H1 (cell line): ENCODE measurements at regions not wholly inside any gene's neighbourhood (a gene's known extent, or its start where the extent isn't known, plus 50 kb on each side); places are given as distances from the start of the nearest gene placed in this dataset.

Experiments used
- CTCF ChIA-PET: fragments of 300-600 bp; sonication (Branson Sonifier 250); formaldehyde crosslinking; loops from one replicate; lab custom pipeline; 2021; ENCODE audit not compliant: partially characterized antibody; lab: Charles Lee
- POLR2A ChIA-PET: fragments of 300-600 bp; sonication (Branson Sonifier 250); formaldehyde crosslinking; loops from one replicate; lab custom pipeline; 2021; ENCODE audit warnings: inconsistent platforms; ENCODE audit not compliant: partially characterized antibody; lab: Charles Lee
- DNase-seq, 2 experiments: peaks; one replicate each; pipeline versions ENCODE4 v3.0.0 to v3.0.0-alpha.2; 2010 to 2022; ENCODE audit warnings: low spot score in 2 of 2, low read depth in 1 of 2, mixed read lengths in 1 of 2
- FAIRE-seq: peaks from 2 replicates; lab custom pipeline; 2011; peaks lifted over from hg19 to GRCh38; lab: Jason Lieb, UNC
- H2AFZ ChIP-seq: 2 replicates; pipeline ENCODE4 v1.8.1; 2012; ENCODE audit warnings: low read length, inconsistent platforms
- H2AK5ac ChIP-seq: 2 replicates; pipeline ENCODE4 v1.6.1; 2013; ENCODE audit warnings: low read depth, low read length
- H2BK120ac ChIP-seq: replicated peaks from 2 replicates; pipeline ENCODE3; 2013; ENCODE audit warnings: low read depth, low read length, inconsistent platforms
- H2BK12ac ChIP-seq: 2 replicates; pipeline ENCODE4 v1.6.1; 2013; ENCODE audit warnings: low read depth, low read length
- H2BK15ac ChIP-seq: 2 replicates; pipeline ENCODE4 v1.6.1; 2013; ENCODE audit warnings: low read length
- H2BK20ac ChIP-seq: 2 replicates; pipeline ENCODE4 v1.6.1; 2013; ENCODE audit warnings: low read length
- H2BK5ac ChIP-seq: 2 replicates; pipeline ENCODE4 v1.6.1; 2013; ENCODE audit warnings: low read depth, low read length
- H3K14ac ChIP-seq: 2 replicates; pipeline ENCODE4 v1.6.1; 2013; ENCODE audit warnings: inconsistent platforms; ENCODE audit not compliant: insufficient read length
- H3K18ac ChIP-seq: 2 replicates; pipeline ENCODE4 v1.6.1; 2013; ENCODE audit warnings: low read length; ENCODE audit errors: extremely low read depth
- H3K23ac ChIP-seq: 2 replicates; pipeline ENCODE4 v1.6.1; 2013; ENCODE audit warnings: inconsistent platforms; ENCODE audit not compliant: insufficient read length
- H3K23me2 ChIP-seq: 2 replicates; pipeline ENCODE4 v1.6.1; 2013; ENCODE audit warnings: low read depth, low read length
- H3K27ac ChIP-seq: 2 replicates; pipeline ENCODE4 v1.6.1; 2011; ENCODE audit warnings: low read depth, low read length, inconsistent platforms
- H3K27me3 ChIP-seq, 4 experiments: replicated peaks in 1 of 4; 1 replicate in 1 of 4; 2 replicates in 3 of 4; pipeline versions ENCODE4 v1.6.1 to v1.8.1; 2011 to 2013; ENCODE audit warnings: low read length in 3 of 4, mild to moderate bottlenecking in 3 of 4, inconsistent platforms in 2 of 4, mixed read lengths in 2 of 4, moderate library complexity in 1 of 4; ENCODE audit not compliant: control insufficient read depth in 3 of 4, insufficient read depth in 3 of 4; ENCODE audit errors: extremely low read depth in 1 of 4
- H3K36me3 ChIP-seq, 4 experiments: 2 replicates each; pipeline versions ENCODE4 v1.6.1 to v1.8.1; 2011 to 2013; ENCODE audit warnings: mild to moderate bottlenecking in 4 of 4, low read length in 3 of 4, moderate library complexity in 2 of 4, control low read depth in 1 of 4, inconsistent platforms in 1 of 4; ENCODE audit not compliant: insufficient read depth in 4 of 4, control insufficient read depth in 2 of 4
- H3K4ac ChIP-seq: replicated peaks from 2 replicates; pipeline ENCODE3; 2013; ENCODE audit warnings: low read length, low read depth, mixed read lengths, inconsistent platforms; ENCODE audit not compliant: insufficient read length
- H3K4me1 ChIP-seq, 4 experiments: replicated peaks in 1 of 4; 1 replicate in 1 of 4; 2 replicates in 3 of 4; pipeline versions ENCODE4 v1.6.1 to v1.8.1; 2011 to 2013; ENCODE audit warnings: low read length in 3 of 4, inconsistent platforms in 2 of 4, mixed read lengths in 1 of 4; ENCODE audit not compliant: insufficient read depth in 4 of 4, control insufficient read depth in 3 of 4
- H3K4me2 ChIP-seq, 2 experiments: 2 replicates each; pipeline versions ENCODE4 v1.6.1 to v1.8.1; 2011 to 2013; ENCODE audit warnings: low read depth in 2 of 2, low read length in 2 of 2, control low read depth in 1 of 2, inconsistent platforms in 1 of 2, mild to moderate bottlenecking in 1 of 2; ENCODE audit not compliant: insufficient read depth in 1 of 2
- H3K4me3 ChIP-seq, 4 experiments: fragments of 200-600, 300-600 bp in 1 of 4; sonication (generic), shearing (Covaris generic), sonication (Bioruptor Twin) in 1 of 4; 2 replicates each; pipeline versions ENCODE4 v1.5.1 to v1.8.1; 2011 to 2016; ENCODE audit warnings: low read length in 4 of 4, low read depth in 3 of 4, control low read depth in 2 of 4, inconsistent platforms in 2 of 4, mild to moderate bottlenecking in 2 of 4, mixed read lengths in 1 of 4, moderate library complexity in 1 of 4; ENCODE audit not compliant: insufficient read depth in 2 of 4; ENCODE audit errors: extremely low read depth in 1 of 4
- H3K56ac ChIP-seq: replicated peaks from 2 replicates; pipeline ENCODE3; 2013; ENCODE audit warnings: low read depth, mild to moderate bottlenecking, mixed read lengths, low read length, inconsistent platforms; ENCODE audit not compliant: insufficient read length
- H3K79me1 ChIP-seq: 2 replicates; pipeline ENCODE4 v1.6.1; 2013; ENCODE audit warnings: low read depth, low read length, control low read depth
- H3K79me2 ChIP-seq, 2 experiments: 2 replicates each; pipeline versions ENCODE4 v1.6.1 to v1.8.1; 2012 to 2013; ENCODE audit warnings: low read length in 2 of 2, mild to moderate bottlenecking in 2 of 2, inconsistent platforms in 1 of 2; ENCODE audit not compliant: insufficient read depth in 2 of 2, control insufficient read depth in 1 of 2
- H3K9ac ChIP-seq, 4 experiments: replicated peaks in 1 of 4; 1 replicate in 1 of 4; 2 replicates in 3 of 4; pipeline versions ENCODE4 v1.6.1 to v1.8.1; 2011 to 2013; ENCODE audit warnings: low read depth in 3 of 4, low read length in 3 of 4, control low read depth in 2 of 4, mild to moderate bottlenecking in 2 of 4, moderate library complexity in 2 of 4, inconsistent platforms in 1 of 4; ENCODE audit errors: extremely low read depth in 1 of 4
- H3K9me3 ChIP-seq, 2 experiments: 2 replicates each; pipeline versions ENCODE4 v1.6.1 to v1.8.1; 2012 to 2013; ENCODE audit warnings: mild to moderate bottlenecking in 2 of 2, moderate library complexity in 2 of 2, control low read depth in 1 of 2, inconsistent platforms in 1 of 2, low read depth in 1 of 2, low read length in 1 of 2, mixed read lengths in 1 of 2; ENCODE audit not compliant: insufficient read depth in 2 of 2
- H4K20me1 ChIP-seq, 2 experiments: replicated peaks in 1 of 2; 2 replicates each; pipeline versions ENCODE3 to v1.8.1; 2011 to 2013; ENCODE audit warnings: inconsistent platforms in 2 of 2, low read length in 2 of 2, mild to moderate bottlenecking in 1 of 2; ENCODE audit not compliant: insufficient read depth in 2 of 2, control insufficient read depth in 1 of 2
- H4K5ac ChIP-seq: 2 replicates; pipeline ENCODE4 v1.6.1; 2013; ENCODE audit warnings: low read length, low read depth, mixed read lengths, inconsistent platforms; ENCODE audit not compliant: insufficient read length
- H4K8ac ChIP-seq: 2 replicates; pipeline ENCODE4 v1.8.0; 2013; ENCODE audit warnings: mild to moderate bottlenecking, moderate library complexity, low read length, inconsistent platforms; ENCODE audit not compliant: insufficient read depth; ENCODE audit errors: extremely low read depth
- H4K91ac ChIP-seq: replicated peaks from 2 replicates; pipeline ENCODE3; 2013; ENCODE audit warnings: low read length, mixed read lengths, inconsistent platforms; ENCODE audit not compliant: insufficient read length
- ASH2L ChIP-seq: fragments of 200-600, 300-600 bp; sonication (generic); IDR thresholded peaks from one replicate; pipeline ENCODE4 v1.7.1; 2017; ENCODE audit warnings: low read length
- FOSL1 ChIP-seq: IDR thresholded peaks from 2 replicates; pipeline ENCODE4 v1.6.1; 2011; ENCODE audit warnings: mild to moderate bottlenecking, low read depth, low read length, moderate library complexity; ENCODE audit not compliant: insufficient read depth
- SP4 ChIP-seq: IDR thresholded peaks from 2 replicates; pipeline ENCODE4 v1.6.1; 2012; ENCODE audit warnings: low read length, inconsistent platforms
- WGBS, 2 experiments: shearing (Covaris generic) in 1 of 2; methylation state at CpG; one replicate each; pipeline versions ENCODE4 v1.1.6 to v1.1.7; 2013 to 2015; ENCODE audit warnings: low lambda C conversion rate in 2 of 2, mixed read lengths in 2 of 2, inconsistent platforms in 1 of 2, low coverage in 1 of 2, missing lambda C conversion rate in 1 of 2; ENCODE audit not compliant: insufficient replicate concordance in 2 of 2, insufficient coverage in 1 of 2, insufficient read length in 1 of 2; ENCODE audit errors: extremely low coverage in 1 of 2, missing lambda C conversion rate in 1 of 2; 5-methylcytosine and 5-hydroxymethylcytosine counted together

DNA sequence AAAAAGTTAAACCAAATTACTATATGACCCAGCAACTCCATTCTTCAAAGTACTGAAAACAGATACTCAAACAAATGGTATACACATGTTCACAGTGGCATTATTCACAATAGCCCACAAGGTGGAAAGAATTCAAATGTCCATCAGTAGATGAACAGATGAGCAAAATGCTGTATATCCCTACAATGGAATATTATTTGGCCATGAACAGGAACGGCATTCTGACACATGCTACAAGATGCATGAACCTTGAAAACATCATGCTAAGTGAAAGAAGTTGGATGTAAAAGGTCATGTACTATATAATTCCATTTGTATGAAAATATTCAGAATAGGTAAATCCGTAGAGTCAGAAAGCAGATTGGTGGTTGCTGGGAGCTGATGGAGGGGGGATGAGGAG is 73.5 kb upstream of the XYLT1 start:
- H3K23me2 ChIP-seq, result no peaks in the 10 kb centered on the region; the same call in 1 of the 2 replicates
- H2BK20ac ChIP-seq, result no peak overlapping the region
- H3K4ac ChIP-seq, result no peak overlapping the region
- 85% methylated on average over 2 of the region's 2 CpGs; no CpG with 5 or more reads in 1 of the 2 experiments for WGBS, 2 experiments
- H3K9ac ChIP-seq, result no peak overlapping the region
- TF ChIP-seq FOSL1 (no peak), ASH2L (no peak), SP4 (no peak)
- H3K79me2 ChIP-seq, result no peaks in the 10 kb centered on the region
- no peak overlapping the region for H3K4me2 ChIP-seq
- no peak overlapping the region for H3K4me3 ChIP-seq
- H2BK120ac ChIP-seq, result no peak overlapping the region
- CTCF ChIA-PET, result interaction anchor here (0.7 to 4.9 kb wide), 9 partner anchors 8 to 425 kb away, joined by 3 to 41 read pairs (median 4); no protein-coding TSS in a partner anchor
- H3K23ac ChIP-seq, result no peak overlapping the region
- H3K14ac ChIP-seq, result no peak overlapping the region
- H4K91ac ChIP-seq, result no peak overlapping the region
- no peaks in the 10 kb centered on the region for H3K36me3 ChIP-seq
- H3K27ac ChIP-seq, result no peak overlapping the region
- H3K18ac ChIP-seq, result no peak overlapping the region
- H4K5ac ChIP-seq, result no peak overlapping the region
- no peaks in the 10 kb centered on the region for H4K20me1 ChIP-seq
- no peak for FAIRE-seq
- H3K56ac ChIP-seq, result no peak overlapping the region
- no peaks in the 10 kb centered on the region for H3K4me1 ChIP-seq
- H3K9me3 ChIP-seq, result no peaks in the 10 kb centered on the region
- DNase-seq, result no peak
- H2AK5ac ChIP-seq, result no peak overlapping the region
- POLR2A ChIA-PET, result no interaction called here
- H3K79me1 ChIP-seq, result no peaks in the 10 kb centered on the region
- no peak overlapping the region for H2BK5ac ChIP-seq
- H2BK15ac ChIP-seq, result no peak overlapping the region
- no peak overlapping the region for H2BK12ac ChIP-seq
- no peak overlapping the region for H2AFZ ChIP-seq
- H4K8ac ChIP-seq, result no peak overlapping the region
- H3K27me3 ChIP-seq, result no peaks in the 10 kb centered on the region
